ENCODE measurements at regions not wholly inside any gene's neighbourhood (a gene's known extent, or its start where the extent isn't known, plus 50 kb on each side); places are given as distances from the start of the nearest gene placed in this dataset.

GRCh38 chr4:28373601-28374000 is 1513.0 kb downstream of the STIM2 start:
- TF ChIP-seq CTCF (IDR thresholded peaks at IDR 0.05) (no peak), POLR2A (IDR thresholded peaks at IDR 0.05) (no peak)

All from heart left ventricle (tissue), 13 donors.